WERI-Rb-1 (cell line): ENCODE measurements at regions not wholly inside any gene's neighbourhood (a gene's known extent, or its start where the extent isn't known, plus 50 kb on each side); places are given as distances from the start of the nearest gene placed in this dataset.

ENCODE experiments used
- DNase-seq: peaks from one replicate; pipeline ENCODE4 v3.0.0-alpha.2; 2020
- H3K27ac ChIP-seq: fragments of 250-450 bp; sonication (Bioruptor Pico); 2 replicates; pipeline ENCODE4 v1.5.1; 2020; ENCODE audit warnings: mild to moderate bottlenecking, moderate library complexity
- H3K27me3 ChIP-seq: fragments of 250-450 bp; sonication (Bioruptor Pico); 2 replicates; pipeline ENCODE4 v1.5.1; 2021; ENCODE audit warnings: mild to moderate bottlenecking, low read depth, moderate library complexity; ENCODE audit not compliant: insufficient read depth, severe bottlenecking
- H3K36me3 ChIP-seq: fragments of 250-450 bp; sonication (Bioruptor Pico); 2 replicates; pipeline ENCODE4 v1.5.1; 2020; ENCODE audit warnings: mild to moderate bottlenecking, moderate library complexity
- H3K4me3 ChIP-seq: 2 replicates; pipeline ENCODE4 v1.5.1; 2011; ENCODE audit warnings: low read depth, mild to moderate bottlenecking, control low read depth, low read length
- H3K9me3 ChIP-seq: fragments of 250-450 bp; sonication (Bioruptor Pico); 2 replicates; pipeline ENCODE4 v1.5.1; 2021; ENCODE audit warnings: mild to moderate bottlenecking, moderate library complexity; ENCODE audit not compliant: severe bottlenecking
- CTCF ChIP-seq: IDR thresholded peaks from 2 replicates; pipeline ENCODE4 v1.5.1; 2011; ENCODE audit warnings: low read depth, mild to moderate bottlenecking, control low read depth, inconsistent platforms, low read length

- TF ChIP-seq CTCF: no peak
- no peaks in the 10 kb centered on the region for H3K9me3 ChIP-seq
These were observed 283.2 kb downstream of the PCDH18 start for GRCh38 chr4:137249112-137249511.

GRCh38 chr4:137238456-137239162, 293.7 kb downstream of the PCDH18 start:
- Histone ChIP-seq H3K4me3 (no peak overlapping the region), H3K9me3 (no peaks in the 10 kb centered on the region), H3K27me3 (no peaks in the 10 kb centered on the region), H3K36me3 (no peaks in the 10 kb centered on the region), H3K27ac (no peak overlapping the region)
- DNase-seq: no peak
- TF ChIP-seq CTCF: no peak

More at GRCh38 chr4:137249112-137249511, 283.2 kb downstream of the PCDH18 start:
- H3K36me3 ChIP-seq: no peaks in the 10 kb centered on the region
- no peak overlapping the region for H3K4me3 ChIP-seq
- DNase-seq: no peak
- H3K27me3 ChIP-seq: no peaks in the 10 kb centered on the region
- no peak overlapping the region for H3K27ac ChIP-seq

GRCh38 chr4:137226900-137227299, 305.4 kb downstream of the PCDH18 start:
- no peaks in the 10 kb centered on the region for H3K36me3 ChIP-seq
- no peak overlapping the region for H3K4me3 ChIP-seq
- no peak overlapping the region for H3K27ac ChIP-seq
- peaks cover 3% of the 10 kb centered on the region for H3K9me3 ChIP-seq
- peak; percentile 49 for TF ChIP-seq CTCF
- H3K27me3 ChIP-seq: no peaks in the 10 kb centered on the region
- DNase-seq: peak; percentile 24

- Histone ChIP-seq H3K27ac (no peak overlapping the region), H3K36me3 (no peaks in the 10 kb centered on the region), H3K9me3 (peaks cover 3% of the 10 kb centered on the region), H3K27me3 (no peaks in the 10 kb centered on the region), H3K4me3 (no peak overlapping the region)
- TF ChIP-seq CTCF: no peak
- DNase-seq: no peak
These were observed 306.1 kb downstream of the PCDH18 start for GRCh38 chr4:137226221-137226620.

- no peaks in the 10 kb centered on the region for H3K27me3 ChIP-seq
- no peak overlapping the region for H3K4me3 ChIP-seq
- DNase-seq: no peak
- H3K36me3 ChIP-seq: no peaks in the 10 kb centered on the region
- no peaks in the 10 kb centered on the region for H3K9me3 ChIP-seq
- H3K27ac ChIP-seq: no peak overlapping the region
- no peak for TF ChIP-seq CTCF
These were observed 318.7 kb downstream of the PCDH18 start for GRCh38 chr4:137213372-137214173.
